GM23248 (cell line): ENCODE measurements at regions not wholly inside any gene's neighbourhood (a gene's known extent, or its start where the extent isn't known, plus 50 kb on each side); places are given as distances from the start of the nearest gene placed in this dataset.

Experiments used
- DNase-seq: peaks from one replicate; pipeline ENCODE4 v3.0.0-alpha.2; 2015
- H2AFZ ChIP-seq: fragments of 200-600 bp; sonication (generic); 2 replicates; pipeline ENCODE4 v1.6.1; 2016; ENCODE audit warnings: antibody characterized with exemption
- H3F3A ChIP-seq: fragments of 200-600 bp; sonication (generic); 2 replicates; pipeline ENCODE4 v1.6.1; 2016; ENCODE audit warnings: mild to moderate bottlenecking, antibody characterized with exemption, mixed run types; ENCODE audit not compliant: insufficient read depth
- H3K27ac ChIP-seq: fragments of 200-600 bp; sonication (generic); 2 replicates; pipeline ENCODE4 v1.5.1; 2016; ENCODE audit warnings: mild to moderate bottlenecking
- H3K27me3 ChIP-seq: fragments of 200-600 bp; sonication (generic); replicated peaks from 2 replicates; pipeline ENCODE4 v1.6.1; 2016; ENCODE audit warnings: mild to moderate bottlenecking; ENCODE audit not compliant: insufficient read depth
- H3K36me3 ChIP-seq: fragments of 200-600 bp; sonication (generic); 2 replicates; pipeline ENCODE4 v1.6.1; 2016; ENCODE audit warnings: low read depth, mild to moderate bottlenecking
- H3K4me1 ChIP-seq: fragments of 200-600 bp; sonication (generic); 2 replicates; pipeline ENCODE4 v1.6.1; 2016; ENCODE audit warnings: mild to moderate bottlenecking; ENCODE audit not compliant: insufficient read depth
- H3K4me2 ChIP-seq: fragments of 200-600 bp; sonication (generic); one replicate; pipeline ENCODE4 v1.6.1; 2016; ENCODE audit warnings: mild to moderate bottlenecking; ENCODE audit not compliant: unreplicated experiment
- H3K4me3 ChIP-seq: fragments of 200-600 bp; sonication (generic); 2 replicates; pipeline ENCODE4 v1.5.1; 2016; ENCODE audit warnings: mild to moderate bottlenecking
- H3K79me2 ChIP-seq: fragments of 200-600 bp; sonication (generic); 2 replicates; pipeline ENCODE4 v1.6.1; 2016; ENCODE audit warnings: mild to moderate bottlenecking; ENCODE audit not compliant: insufficient read depth
- H3K9ac ChIP-seq: fragments of 200-600 bp; sonication (generic); 2 replicates; pipeline ENCODE4 v1.6.1; 2016; ENCODE audit warnings: mild to moderate bottlenecking
- H3K9me2 ChIP-seq: fragments of 200-600 bp; sonication (generic); 2 replicates; pipeline ENCODE4 v1.6.1; 2016; ENCODE audit warnings: mixed run types, mild to moderate bottlenecking, moderate library complexity; ENCODE audit not compliant: insufficient read depth
- H3K9me3 ChIP-seq: fragments of 200-600 bp; sonication (generic); one replicate; pipeline ENCODE4 v1.6.1; 2017; ENCODE audit warnings: low read depth
- H4K20me1 ChIP-seq: fragments of 200-600 bp; sonication (generic); 2 replicates; pipeline ENCODE4 v1.6.0; 2016; ENCODE audit not compliant: insufficient read depth
- EZH2 ChIP-seq: fragments of 200-600 bp; sonication (generic); IDR thresholded peaks from 2 replicates; pipeline ENCODE4 v1.6.1; 2018; ENCODE audit warnings: antibody characterized with exemption, mild to moderate bottlenecking; ENCODE audit not compliant: insufficient read depth, poor library complexity, severe bottlenecking
- EZH2phosphoT487 ChIP-seq: fragments of 200-600 bp; sonication (generic); IDR thresholded peaks from 2 replicates; pipeline ENCODE4 v1.6.1; 2018; ENCODE audit warnings: antibody characterized with exemption, moderate library complexity, mild to moderate bottlenecking, low read depth; ENCODE audit not compliant: insufficient read depth
- WGBS, 2 experiments: methylation state at CpG; one replicate each; pipeline ENCODE4 v1.1.6; 2015 to 2017; ENCODE audit warnings: low lambda C conversion rate in 2 of 2, low coverage in 1 of 2; ENCODE audit errors: missing lambda C conversion rate in 2 of 2; 5-methylcytosine and 5-hydroxymethylcytosine counted together
- in situ Hi-C: fragments of 300-500 bp; cut with MboI; formaldehyde crosslinking; loops from 2 replicates; pipeline ENCODE4 v1.15.0; 2020

DNA sequence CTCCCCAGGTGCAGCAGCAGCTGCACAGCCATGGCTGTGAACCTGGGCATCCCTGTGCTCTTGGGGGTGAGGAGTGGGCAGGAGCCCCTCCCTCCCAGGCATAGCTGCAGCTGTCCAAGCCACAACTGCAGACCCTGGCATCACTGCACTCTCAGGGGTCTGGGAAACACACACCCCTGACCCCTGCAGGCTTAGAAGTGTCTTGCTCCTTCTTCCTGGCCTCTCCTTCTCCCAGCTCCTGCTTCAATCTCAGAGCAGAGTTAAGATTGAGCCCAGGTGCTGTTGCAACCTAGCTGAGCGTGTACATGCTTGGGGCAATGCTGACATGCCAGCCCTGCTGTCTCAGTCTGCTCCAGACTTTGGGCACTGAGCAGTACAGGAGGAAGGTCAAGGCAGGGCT is 833.6 kb downstream of the FLRT2 start:
- 0 to 6% methylated on average over 1 of the region's 1 CpG for WGBS, 2 experiments
- H4K20me1 ChIP-seq = no peaks in the 10 kb centered on the region
- no peak overlapping the region for H3K9ac ChIP-seq
- no peaks in the 10 kb centered on the region for H3K9me2 ChIP-seq
- no peaks in the 10 kb centered on the region for H3K9me3 ChIP-seq
- H2AFZ ChIP-seq = no peak overlapping the region
- no peak overlapping the region for H3K4me3 ChIP-seq
- H3K27me3 ChIP-seq = no peaks in the 10 kb centered on the region
- H3K4me2 ChIP-seq = no peak overlapping the region
- H3K79me2 ChIP-seq = no peaks in the 10 kb centered on the region
- in situ Hi-C loops = no loop called here
- no peak overlapping the region for H3K27ac ChIP-seq
- TF ChIP-seq EZH2 (no peak), EZH2phosphoT487 (no peak)
- no peaks in the 10 kb centered on the region for H3F3A ChIP-seq
- H3K36me3 ChIP-seq = no peaks in the 10 kb centered on the region
- no peaks in the 10 kb centered on the region for H3K4me1 ChIP-seq
- DNase-seq = no peak

DNA sequence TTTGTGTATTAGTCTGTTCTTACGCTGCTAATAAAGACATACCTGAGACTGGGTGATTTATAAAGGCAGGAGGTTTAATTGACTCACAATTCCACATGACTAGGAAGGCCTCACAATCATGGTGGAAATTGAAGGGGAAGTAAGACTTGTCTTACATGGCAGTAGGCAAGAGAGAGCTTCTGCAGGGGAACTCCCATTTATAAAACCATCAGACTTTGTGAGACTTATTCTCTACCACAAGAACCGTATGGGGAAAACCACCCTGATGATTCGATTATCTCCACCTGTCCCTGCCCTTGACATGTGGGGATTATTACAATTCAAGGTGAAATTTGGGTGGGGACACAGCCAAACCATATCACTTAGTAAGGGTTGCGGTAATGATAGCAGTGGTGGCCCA is 833.1 kb downstream of the FLRT2 start:
- 30 to 32% methylated on average over 4 of the region's 4 CpGs for WGBS, 2 experiments
- Histone ChIP-seq H3K9ac (no peak overlapping the region), H3F3A (no peaks in the 10 kb centered on the region), H3K79me2 (no peaks in the 10 kb centered on the region), H3K27ac (no peak overlapping the region), H3K36me3 (no peaks in the 10 kb centered on the region), H3K4me2 (no peak overlapping the region), H3K9me3 (no peaks in the 10 kb centered on the region), H4K20me1 (no peaks in the 10 kb centered on the region), H3K4me1 (no peaks in the 10 kb centered on the region), H3K4me3 (no peak overlapping the region), H3K27me3 (no peaks in the 10 kb centered on the region), H3K9me2 (no peaks in the 10 kb centered on the region), H2AFZ (no peak overlapping the region)
- DNase-seq = no peak
- TF ChIP-seq EZH2 (no peak), EZH2phosphoT487 (no peak)
- in situ Hi-C loops = no loop called here

DNA sequence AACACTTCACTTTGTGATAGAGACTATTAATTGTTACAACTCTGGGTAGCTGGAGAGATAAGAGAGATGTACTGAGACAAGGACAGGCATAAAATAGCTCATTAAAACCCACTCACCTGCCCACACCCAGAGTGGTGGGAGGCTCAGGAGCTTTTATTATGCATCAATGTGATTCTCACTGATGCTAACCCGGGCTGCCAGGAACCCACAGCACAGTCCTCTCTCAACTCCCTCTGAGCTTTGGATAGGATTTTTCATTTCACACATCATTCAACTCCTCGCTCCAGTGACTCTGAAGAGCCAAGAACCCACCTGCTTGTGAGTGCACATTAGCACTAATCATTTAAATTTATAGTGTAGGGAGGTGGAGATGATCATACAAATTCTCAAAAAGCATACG is 827.9 kb downstream of the FLRT2 start:
- H3K79me2 ChIP-seq = no peaks in the 10 kb centered on the region
- H3K9me3 ChIP-seq = no peaks in the 10 kb centered on the region
- H3K27ac ChIP-seq = no peak overlapping the region
- no peaks in the 10 kb centered on the region for H3K27me3 ChIP-seq
- no peak for DNase-seq
- in situ Hi-C loops = no loop called here
- no peak overlapping the region for H2AFZ ChIP-seq
- no peak overlapping the region for H3K9ac ChIP-seq
- no peaks in the 10 kb centered on the region for H3K4me1 ChIP-seq
- H4K20me1 ChIP-seq = no peaks in the 10 kb centered on the region
- no peak for TF ChIP-seq EZH2phosphoT487
- no peak for TF ChIP-seq EZH2
- no peaks in the 10 kb centered on the region for H3K9me2 ChIP-seq
- H3K36me3 ChIP-seq = no peaks in the 10 kb centered on the region
- WGBS, 2 experiments = 2 to 4% methylated on average over 3 of the region's 3 CpGs
- no peaks in the 10 kb centered on the region for H3F3A ChIP-seq
- no peak overlapping the region for H3K4me2 ChIP-seq
- no peak overlapping the region for H3K4me3 ChIP-seq

DNA sequence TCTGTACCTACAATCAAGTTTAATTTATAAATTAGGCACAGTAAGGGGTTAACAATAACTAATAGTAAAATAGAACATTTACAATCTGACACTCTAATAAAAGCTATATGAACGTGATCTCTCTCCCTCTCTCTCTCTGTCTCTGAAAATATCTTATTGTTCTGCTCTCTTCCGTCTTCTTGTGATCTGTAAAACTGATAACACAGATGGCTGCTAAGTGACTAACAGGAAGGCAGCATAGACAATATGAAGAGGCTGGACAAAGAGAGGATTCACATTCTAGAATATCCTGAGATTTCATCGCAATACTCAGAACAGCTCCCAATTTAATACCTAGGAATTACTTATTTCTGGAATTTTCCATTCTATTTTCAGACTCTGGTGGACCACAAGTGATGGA is 827.2 kb downstream of the FLRT2 start:
- Histone ChIP-seq H3K4me2 (no peak overlapping the region), H3K27me3 (no peaks in the 10 kb centered on the region), H3K4me1 (no peaks in the 10 kb centered on the region), H3F3A (no peaks in the 10 kb centered on the region), H2AFZ (no peak overlapping the region), H3K36me3 (no peaks in the 10 kb centered on the region), H3K9me3 (no peaks in the 10 kb centered on the region), H3K27ac (no peak overlapping the region), H3K79me2 (no peaks in the 10 kb centered on the region), H4K20me1 (no peaks in the 10 kb centered on the region), H3K4me3 (no peak overlapping the region), H3K9ac (no peak overlapping the region), H3K9me2 (no peaks in the 10 kb centered on the region)
- TF ChIP-seq EZH2phosphoT487 (no peak), EZH2 (no peak)
- WGBS, 2 experiments = 21% methylated on average over 3 of the region's 3 CpGs
- in situ Hi-C loops = no loop called here
- DNase-seq = no peak

DNA sequence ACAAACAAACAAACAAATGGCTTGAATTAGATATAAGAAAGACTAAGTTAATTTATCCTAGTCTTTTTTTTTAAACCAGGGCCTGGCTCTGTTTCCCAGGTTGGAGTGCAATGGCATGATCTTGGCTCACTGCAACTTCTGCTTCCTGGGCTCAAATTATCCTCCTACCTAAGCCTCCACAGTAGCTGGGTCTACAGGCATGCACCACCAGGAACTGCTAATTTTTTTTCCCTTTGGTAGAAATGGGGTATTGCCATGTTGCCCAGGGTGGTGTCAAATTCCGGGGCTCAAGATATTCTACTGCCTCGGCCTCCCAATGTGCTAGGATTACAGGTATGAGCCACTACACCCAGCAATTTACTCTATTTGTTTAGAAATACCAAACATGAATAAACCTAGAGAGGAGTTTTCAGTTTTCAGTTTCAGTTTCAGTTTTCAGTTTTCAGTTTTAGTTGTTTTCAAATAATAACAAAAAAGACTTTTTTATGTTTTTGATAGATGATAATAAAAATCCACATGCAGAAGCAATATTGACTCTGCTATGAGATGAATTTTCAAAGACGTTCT is 817.0 kb downstream of the FLRT2 start:
- Histone ChIP-seq H4K20me1 (no peaks in the 10 kb centered on the region), H3K27ac (no peak overlapping the region), H3K9me3 (peaks cover 4% of the 10 kb centered on the region), H3K4me3 (no peak overlapping the region), H3K9ac (no peak overlapping the region), H3K9me2 (no peaks in the 10 kb centered on the region), H3F3A (no peaks in the 10 kb centered on the region), H3K36me3 (no peaks in the 10 kb centered on the region), H3K27me3 (no peaks in the 10 kb centered on the region), H3K4me2 (no peak overlapping the region), H2AFZ (no peak overlapping the region), H3K79me2 (no peaks in the 10 kb centered on the region), H3K4me1 (no peaks in the 10 kb centered on the region)
- no peak for DNase-seq
- TF ChIP-seq EZH2 (no peak), EZH2phosphoT487 (no peak)
- in situ Hi-C loops = no loop called here
- WGBS, 2 experiments = 7 to 9% methylated on average over 3 of the region's 3 CpGs
